ENCODE measurements at regions not wholly inside any gene's neighbourhood (a gene's known extent, or its start where the extent isn't known, plus 50 kb on each side); places are given as distances from the start of the nearest gene placed in this dataset.
A peak's percentile ranks its signal among the peaks of the same experiment; 100 is the strongest.
"Not testable (repeated sequence)": the region's sequence is repeated elsewhere in the genome, so short reads cannot be mapped to it uniquely, and the experiment has no call there.

DNA sequence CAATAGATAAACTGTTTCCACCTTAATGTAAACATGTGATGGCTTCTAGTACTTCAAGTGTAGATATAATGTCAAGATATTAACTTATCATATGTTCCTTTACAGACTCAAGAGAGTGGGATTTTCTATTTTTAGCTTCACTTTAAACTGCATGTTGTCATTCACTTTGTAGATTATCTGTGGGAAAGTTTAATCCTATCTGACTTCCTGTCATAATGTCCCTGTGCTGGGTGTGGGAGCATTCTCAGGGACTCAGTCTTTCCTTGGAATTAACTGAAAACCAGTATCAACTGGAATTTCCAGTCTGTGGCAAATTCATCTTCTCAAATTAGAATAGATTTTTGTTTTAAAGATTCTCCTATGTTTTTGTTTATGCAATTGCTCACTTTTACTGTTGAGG lies 226.1 kb upstream of the FERMT1 start:
- TF ChIP-seq MYC (IDR thresholded peaks at IDR 0.05; ENCODE audit: low read depth, low read length), result no peak
- TF ChIP-seq MAX (IDR thresholded peaks at IDR 0.05; ENCODE audit: low read depth, low read length), result no peak
- TF ChIP-seq, protein P1, sequence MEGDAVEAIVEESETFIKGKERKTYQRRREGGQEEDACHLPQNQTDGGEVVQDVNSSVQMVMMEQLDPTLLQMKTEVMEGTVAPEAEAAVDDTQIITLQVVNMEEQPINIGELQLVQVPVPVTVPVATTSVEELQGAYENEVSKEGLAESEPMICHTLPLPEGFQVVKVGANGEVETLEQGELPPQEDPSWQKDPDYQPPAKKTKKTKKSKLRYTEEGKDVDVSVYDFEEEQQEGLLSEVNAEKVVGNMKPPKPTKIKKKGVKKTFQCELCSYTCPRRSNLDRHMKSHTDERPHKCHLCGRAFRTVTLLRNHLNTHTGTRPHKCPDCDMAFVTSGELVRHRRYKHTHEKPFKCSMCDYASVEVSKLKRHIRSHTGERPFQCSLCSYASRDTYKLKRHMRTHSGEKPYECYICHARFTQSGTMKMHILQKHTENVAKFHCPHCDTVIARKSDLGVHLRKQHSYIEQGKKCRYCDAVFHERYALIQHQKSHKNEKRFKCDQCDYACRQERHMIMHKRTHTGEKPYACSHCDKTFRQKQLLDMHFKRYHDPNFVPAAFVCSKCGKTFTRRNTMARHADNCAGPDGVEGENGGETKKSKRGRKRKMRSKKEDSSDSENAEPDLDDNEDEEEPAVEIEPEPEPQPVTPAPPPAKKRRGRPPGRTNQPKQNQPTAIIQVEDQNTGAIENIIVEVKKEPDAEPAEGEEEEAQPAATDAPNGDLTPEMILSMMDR (IDR thresholded peaks at IDR 0.05; ENCODE audit: low read depth, low read length), result no peak
- no peak for TF ChIP-seq POLR2A (IDR thresholded peaks at IDR 0.05; ENCODE audit: extremely low read depth, insufficient read length)
- DNase-seq (ENCODE audit: low read depth), result no peak
- no peak overlapping the region for H3K4me3 ChIP-seq (ENCODE audit: low read depth, low read length)

DNA sequence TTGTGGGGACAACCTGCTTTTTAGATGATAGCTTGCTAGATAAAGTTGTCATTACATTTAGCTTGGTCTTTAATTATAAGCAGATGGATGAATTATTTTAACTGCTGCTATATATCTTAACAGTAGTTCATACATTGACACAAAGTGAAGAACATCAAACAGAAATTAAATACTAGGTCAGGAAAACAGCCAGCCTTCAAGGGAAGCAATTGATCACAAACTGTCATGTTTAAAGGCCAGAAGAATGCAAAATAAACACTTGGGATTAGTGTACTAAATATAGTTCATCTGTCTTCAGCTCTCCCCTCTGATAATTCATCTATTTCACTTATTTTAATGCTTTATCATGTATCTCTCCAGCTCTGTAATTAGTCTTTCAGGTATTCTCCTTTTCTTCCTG lies 225.1 kb upstream of the FERMT1 start:
- no peak overlapping the region for H3K4me3 ChIP-seq (ENCODE audit: low read depth, low read length)
- TF ChIP-seq MAX (IDR thresholded peaks at IDR 0.05; ENCODE audit: low read depth, low read length) (no peak), POLR2A (IDR thresholded peaks at IDR 0.05; ENCODE audit: extremely low read depth, insufficient read length) (no peak), MYC (IDR thresholded peaks at IDR 0.05; ENCODE audit: low read depth, low read length) (no peak)
- TF ChIP-seq, protein P1 (IDR thresholded peaks at IDR 0.05; ENCODE audit: low read depth, low read length), result no peak
- no peak for DNase-seq (ENCODE audit: low read depth)

- H3K4me3 ChIP-seq (ENCODE audit: low read depth, low read length), result no peak overlapping the region
- TF ChIP-seq MYC (IDR thresholded peaks at IDR 0.05; ENCODE audit: low read depth, low read length), result no peak
- TF ChIP-seq POLR2A (IDR thresholded peaks at IDR 0.05; ENCODE audit: extremely low read depth, insufficient read length), result no peak
- no peak for TF ChIP-seq MAX (IDR thresholded peaks at IDR 0.05; ENCODE audit: low read depth, low read length)
- TF ChIP-seq, protein P1 (IDR thresholded peaks at IDR 0.05; ENCODE audit: low read depth, low read length), result no peak
- DNase-seq (ENCODE audit: low read depth), result peak; percentile 59
These were observed 218.7 kb upstream of the FERMT1 start for GRCh38 chr20:6341491-6341890.

- TF ChIP-seq, protein P1 (IDR thresholded peaks at IDR 0.05; ENCODE audit: low read depth, low read length), result no peak
- H3K4me3 ChIP-seq (ENCODE audit: low read depth, low read length), result no peak overlapping the region
- DNase-seq (ENCODE audit: low read depth), result no peak
These were observed 216.3 kb upstream of the FERMT1 start for GRCh38 chr20:6339176-6339575.

DNA sequence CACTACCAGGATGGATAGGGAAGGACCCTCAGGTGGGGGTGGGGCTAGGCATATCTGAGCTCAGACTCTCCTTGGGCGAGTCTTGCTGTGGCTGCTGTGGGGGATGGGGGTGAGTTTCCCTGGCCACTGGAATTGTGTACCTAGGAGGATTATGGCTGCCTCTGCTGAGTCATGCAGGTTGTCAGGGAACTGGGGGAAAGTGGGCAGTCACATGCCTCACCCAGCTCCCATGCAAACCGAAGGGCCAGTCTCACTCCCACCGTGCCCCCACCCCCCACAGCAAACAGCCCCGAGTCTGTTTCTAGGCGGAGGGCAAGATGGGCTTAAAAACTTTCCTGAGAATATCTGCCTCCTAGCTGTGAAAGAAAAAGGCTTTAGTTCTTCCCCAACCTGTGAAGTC lies 210.3 kb upstream of the FERMT1 start:
- DNase-seq (ENCODE audit: low read depth), result no peak
- H3K4me3 ChIP-seq (ENCODE audit: low read depth, low read length), result no peak overlapping the region
- TF ChIP-seq, protein P1 (IDR thresholded peaks at IDR 0.05; ENCODE audit: low read depth, low read length), result no peak
- TF ChIP-seq MYC (IDR thresholded peaks at IDR 0.05; ENCODE audit: low read depth, low read length) (no peak), MAX (IDR thresholded peaks at IDR 0.05; ENCODE audit: low read depth, low read length) (no peak), POLR2A (IDR thresholded peaks at IDR 0.05; ENCODE audit: extremely low read depth, insufficient read length) (no peak)

- not testable (repeated sequence) for H3K4me3 ChIP-seq (ENCODE audit: low read depth, low read length); DNase-seq (ENCODE audit: low read depth)
These were observed 198.4 kb upstream of the FERMT1 start for GRCh38 chr20:6321235-6321634.

All from NB4 (cell line).